ENCODE measurements at regions not wholly inside any gene's neighbourhood (a gene's known extent, or its start where the extent isn't known, plus 50 kb on each side); places are given as distances from the start of the nearest gene placed in this dataset.

DNA sequence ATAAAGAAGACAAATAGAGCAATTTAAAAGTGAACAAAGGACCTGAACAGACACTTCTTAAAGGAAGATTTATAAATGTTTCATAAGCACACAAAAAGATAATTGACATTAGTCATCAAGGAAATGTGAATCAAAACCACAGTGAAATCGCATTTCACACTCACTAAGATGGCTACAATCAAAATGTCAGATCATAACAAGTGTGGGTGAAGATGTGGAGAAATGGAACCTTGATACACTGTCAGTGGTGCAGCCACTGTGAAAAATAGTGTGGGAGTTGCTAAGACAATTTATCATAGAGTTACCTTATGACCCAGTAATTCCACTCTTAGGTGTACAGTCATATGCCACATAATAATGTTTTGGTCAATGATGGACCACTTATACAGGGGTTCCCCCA is 54.5 kb upstream of the HTR4 start:
- DNase-seq (ENCODE audit: extremely low read depth in 1 of 2, low read depth in 1 of 2): no peak

DNA sequence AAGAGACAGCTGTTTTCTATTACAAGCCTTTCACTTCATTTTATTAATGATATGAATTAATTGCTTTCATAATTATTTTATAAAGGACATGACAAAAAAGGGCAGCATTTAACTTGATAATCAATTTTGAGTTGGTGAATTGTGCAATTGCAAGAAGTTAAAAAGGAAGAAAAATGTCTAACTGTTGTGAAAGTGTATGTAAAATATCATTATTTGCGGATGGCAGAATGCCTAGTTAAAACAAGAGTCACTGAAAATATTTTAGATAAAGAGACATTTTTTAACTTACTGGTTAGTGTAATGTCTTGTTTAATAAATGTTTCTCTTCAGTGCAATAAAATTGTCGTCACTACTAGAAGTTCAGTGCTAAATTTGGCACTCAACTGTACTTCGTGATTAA is 57.6 kb upstream of the HTR4 start:
- no peak for DNase-seq (ENCODE audit: extremely low read depth in 1 of 2, low read depth in 1 of 2)

DNA sequence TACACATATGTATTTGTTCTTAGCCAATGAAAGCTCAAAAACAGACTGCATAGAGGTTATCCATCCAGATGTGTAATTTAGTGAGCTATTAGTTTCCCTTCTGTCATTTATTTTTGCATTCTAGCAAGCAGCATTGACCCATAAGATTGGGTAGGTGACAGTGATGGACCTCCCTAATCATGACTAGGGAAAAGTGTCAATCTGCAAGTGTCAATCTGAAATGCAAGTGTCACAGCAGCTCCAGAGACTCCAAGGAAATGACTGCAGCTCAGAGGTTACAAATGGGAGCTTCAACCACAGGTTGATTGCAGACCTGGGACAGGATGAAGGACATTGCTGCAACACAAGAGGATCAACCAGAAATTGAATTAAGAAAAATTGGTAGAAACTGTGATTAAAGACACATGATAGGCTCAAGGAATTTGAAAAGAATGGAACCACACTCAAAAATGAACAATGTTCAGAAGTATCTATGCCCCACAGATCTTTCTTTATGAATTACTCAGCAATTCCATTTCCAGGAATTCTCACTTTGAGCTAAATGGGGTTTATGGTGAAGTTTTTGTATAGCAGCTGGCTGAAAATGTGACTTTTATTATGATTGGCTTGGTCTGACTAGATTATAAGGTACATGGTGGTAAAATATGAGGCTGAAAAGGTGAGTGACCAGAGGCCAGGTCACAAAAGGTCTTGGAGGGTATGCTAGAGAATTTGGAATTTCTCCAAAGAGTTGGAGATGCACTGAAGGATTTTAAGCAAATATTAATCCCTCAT is 59.6 kb upstream of the HTR4 start:
- DNase-seq (ENCODE audit: extremely low read depth in 1 of 2, low read depth in 1 of 2): no peak

DNA sequence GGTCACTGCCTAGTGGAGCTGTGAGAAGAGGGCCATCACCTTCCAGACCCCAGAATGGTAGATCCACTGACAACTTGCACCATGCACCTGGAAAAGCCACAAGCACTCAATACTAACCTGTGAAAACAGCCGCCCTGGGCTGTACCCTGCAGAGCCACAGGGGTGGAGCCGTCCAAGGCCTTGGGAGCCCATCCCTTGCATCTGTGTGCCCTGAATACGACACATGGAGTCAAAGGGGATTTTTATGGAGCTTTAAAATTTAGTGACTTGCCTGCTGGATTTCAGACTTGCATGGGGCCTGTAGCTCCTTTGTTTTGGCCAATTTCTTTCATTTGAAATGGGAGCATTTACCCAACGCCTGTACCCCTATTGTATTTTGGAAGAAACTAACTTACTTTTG is 62.4 kb upstream of the HTR4 start:
- no peak for DNase-seq (ENCODE audit: extremely low read depth in 1 of 2, low read depth in 1 of 2)

DNA sequence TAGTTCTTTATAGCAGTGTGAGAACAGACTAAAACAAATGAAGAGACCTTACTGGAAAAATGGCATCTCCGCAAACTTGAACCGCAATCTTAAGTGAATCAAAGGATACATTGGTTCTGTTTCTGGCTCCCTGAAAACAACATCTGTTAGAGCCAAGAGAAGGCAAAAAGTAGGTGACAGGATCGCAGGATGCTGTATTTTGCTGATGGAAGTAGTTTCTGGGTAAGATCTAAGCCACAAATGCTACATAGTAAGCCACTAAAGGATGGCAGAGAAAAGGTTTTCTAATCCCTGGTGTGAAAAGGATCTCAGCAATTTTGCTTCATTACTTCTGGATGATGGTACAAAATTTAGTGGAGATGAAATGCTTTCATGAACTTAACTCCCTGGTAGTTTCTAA is 63.3 kb upstream of the HTR4 start:
- DNase-seq (ENCODE audit: extremely low read depth in 1 of 2, low read depth in 1 of 2): no peak

- no peak for DNase-seq (ENCODE audit: extremely low read depth in 1 of 2, low read depth in 1 of 2)
Observed at GRCh38 chr5:148719605-148720004, 65.3 kb upstream of the HTR4 start.

- no peak for DNase-seq (ENCODE audit: extremely low read depth in 1 of 2, low read depth in 1 of 2)
Observed at GRCh38 chr5:148720257-148720656, 65.9 kb upstream of the HTR4 start.

DNA sequence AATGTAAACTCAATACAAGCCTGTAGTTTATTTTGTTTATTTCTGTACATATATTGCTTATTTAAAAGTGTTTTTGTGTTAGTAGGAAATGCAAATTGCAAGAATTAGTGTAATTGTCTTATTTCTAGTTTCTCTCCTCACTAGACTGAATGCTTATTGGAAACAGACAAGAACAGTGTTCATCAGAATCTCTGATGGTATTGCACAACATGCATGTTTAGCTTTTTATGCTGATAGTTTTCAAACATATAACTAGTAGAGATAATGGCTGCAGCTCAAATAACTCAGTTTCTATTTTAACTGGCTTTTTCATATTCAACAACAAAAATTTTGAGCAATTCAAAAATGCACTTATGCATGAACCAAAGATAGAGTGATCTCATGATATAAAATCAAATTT is 68.8 kb upstream of the HTR4 start:
- DNase-seq (ENCODE audit: extremely low read depth in 1 of 2, low read depth in 1 of 2): no peak

DNA sequence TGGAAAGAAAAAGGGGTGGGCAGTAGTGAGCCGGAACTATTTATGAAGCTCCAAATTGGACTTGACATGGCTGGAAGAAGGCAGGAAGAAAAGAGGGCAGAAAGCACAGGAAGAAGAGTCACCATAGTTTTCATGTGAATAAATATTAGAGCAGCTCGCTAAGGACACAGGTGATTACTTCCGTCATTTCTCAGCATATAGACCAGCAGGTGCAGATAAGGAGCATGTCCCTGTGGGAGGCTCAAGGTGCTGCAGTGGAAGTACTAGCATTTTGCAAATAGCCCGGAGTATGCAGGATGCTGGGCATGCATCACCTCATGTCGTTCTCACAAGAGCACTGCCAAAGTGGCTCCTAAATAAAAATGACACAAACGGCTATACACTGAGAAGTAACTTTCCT is 71.3 kb upstream of the HTR4 start:
- DNase-seq (ENCODE audit: extremely low read depth in 1 of 2, low read depth in 1 of 2): no peak

- no peak for DNase-seq (ENCODE audit: extremely low read depth in 1 of 2, low read depth in 1 of 2)
Observed at GRCh38 chr5:148729182-148729581, 74.9 kb upstream of the HTR4 start.

DNA sequence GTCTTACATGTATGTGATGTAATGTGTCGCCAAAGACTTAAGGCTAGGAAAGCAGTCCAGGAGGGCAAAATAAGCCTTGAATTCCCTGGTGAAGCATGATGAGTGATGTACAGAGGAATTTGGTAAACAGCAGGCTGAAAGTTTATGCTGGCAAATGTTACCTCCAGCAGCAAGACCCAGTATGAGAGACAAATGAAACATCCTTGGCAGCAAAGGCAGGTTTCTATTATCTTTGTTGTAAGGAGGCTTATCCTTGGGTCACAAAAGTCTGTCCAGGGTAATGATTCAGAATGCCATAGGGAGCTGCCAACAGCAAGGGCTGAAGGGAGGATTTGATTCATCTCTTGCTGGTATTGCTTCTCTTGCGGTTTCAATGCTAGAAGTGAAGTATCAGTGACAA is 75.9 kb upstream of the HTR4 start:
- no peak for DNase-seq (ENCODE audit: extremely low read depth in 1 of 2, low read depth in 1 of 2)

- peak; percentile 29 to 30 for DNase-seq (ENCODE audit: extremely low read depth in 1 of 2, low read depth in 1 of 2)
Observed at GRCh38 chr5:148730942-148731898, 76.9 kb upstream of the HTR4 start.

DNA sequence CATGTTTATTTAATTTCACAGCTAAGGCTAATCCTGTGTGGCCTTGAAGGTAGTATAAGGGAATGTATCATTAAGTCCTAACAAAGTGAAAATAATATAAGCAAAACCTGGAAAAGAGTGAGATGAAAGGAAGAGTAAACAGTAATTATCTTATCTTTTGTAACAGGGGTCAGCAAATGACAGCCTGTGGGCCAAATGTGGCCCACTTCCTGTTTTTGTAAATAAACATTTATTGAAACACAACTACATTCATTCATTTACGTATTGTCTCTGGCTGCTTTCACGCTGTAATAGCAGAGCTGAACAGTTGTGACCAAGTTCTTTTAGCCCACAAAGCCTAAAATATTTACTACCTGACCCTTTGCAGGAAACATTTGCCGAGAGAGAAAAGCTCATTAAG is 78.4 kb upstream of the HTR4 start:
- DNase-seq (ENCODE audit: extremely low read depth in 1 of 2, low read depth in 1 of 2): no peak

- peak; percentile 38 to 44 for DNase-seq (ENCODE audit: extremely low read depth in 1 of 2, low read depth in 1 of 2)
Observed at GRCh38 chr5:148733601-148734438, 79.5 kb upstream of the HTR4 start.

- DNase-seq (ENCODE audit: extremely low read depth in 1 of 2, low read depth in 1 of 2): no peak
Observed at GRCh38 chr5:148734518-148734917, 80.2 kb upstream of the HTR4 start.

GRCh38 chr5:148735301-148735835 is 81.0 kb upstream of the HTR4 start:
- DNase-seq (ENCODE audit: extremely low read depth in 1 of 2, low read depth in 1 of 2): no peak

- DNase-seq (ENCODE audit: extremely low read depth in 1 of 2, low read depth in 1 of 2): no peak
Observed at GRCh38 chr5:148739023-148739422, 84.7 kb upstream of the HTR4 start.

DNA sequence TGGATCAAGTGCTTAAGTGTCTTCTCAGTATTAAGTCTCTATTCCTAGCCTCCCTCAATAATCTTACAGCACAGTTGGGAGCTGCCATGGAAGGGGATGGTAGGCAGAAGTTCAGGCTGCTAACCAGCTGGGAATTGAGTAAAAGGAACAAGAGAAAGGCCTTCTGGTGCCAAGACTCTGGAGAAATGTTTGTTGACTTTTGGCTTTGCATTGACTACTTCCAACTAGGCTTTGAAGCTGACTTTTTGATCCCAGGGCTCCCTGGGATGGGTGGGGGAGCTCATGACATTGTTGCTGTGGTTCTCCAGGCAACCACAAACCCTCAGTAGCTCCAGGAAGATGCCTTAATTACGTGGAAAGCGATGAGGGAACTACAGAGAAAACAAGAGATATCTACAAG is 85.2 kb upstream of the HTR4 start:
- DNase-seq (ENCODE audit: extremely low read depth in 1 of 2, low read depth in 1 of 2): no peak

DNA sequence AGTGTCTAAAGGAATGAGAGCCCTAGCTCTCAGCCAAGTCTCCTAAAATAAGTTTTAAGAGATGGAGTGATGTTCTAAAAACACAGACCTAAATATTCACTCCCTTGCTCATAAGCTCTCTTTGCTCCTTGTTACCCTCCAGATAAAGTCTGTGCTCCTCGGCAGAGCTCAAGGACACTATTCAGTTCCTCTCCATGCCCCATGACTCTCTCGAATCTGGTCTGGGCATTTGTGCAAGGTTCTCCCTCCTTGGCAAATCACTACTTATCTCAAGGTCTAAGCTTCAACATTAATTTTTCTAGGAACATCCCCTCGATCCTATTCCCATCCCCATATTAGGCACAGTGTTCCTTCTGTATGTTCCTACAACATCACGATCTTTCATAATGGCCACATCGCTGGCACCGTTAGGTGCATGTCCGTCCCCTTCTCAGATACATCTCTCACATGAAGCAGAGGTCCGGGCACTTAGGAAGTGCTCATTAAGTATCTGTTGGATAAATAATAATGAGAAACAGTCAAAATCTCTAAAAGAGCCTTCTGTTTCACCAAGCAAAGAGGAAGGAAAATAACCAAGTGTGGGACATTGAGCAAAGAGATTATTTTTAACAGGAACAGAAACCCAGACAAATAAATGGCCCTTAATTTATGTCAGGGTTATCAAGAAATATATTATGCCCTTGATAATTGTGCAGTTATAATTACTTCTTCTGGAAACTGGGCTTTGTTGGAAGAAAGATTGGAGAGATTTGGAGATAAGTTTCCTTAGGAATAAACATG is 85.9 kb upstream of the HTR4 start:
- DNase-seq (ENCODE audit: extremely low read depth in 1 of 2, low read depth in 1 of 2): no peak

All from activated CD8-positive, alpha-beta memory T cell treated with anti-CD3 and anti-CD28 coated beads for 1 hour (primary cell).